CD4-positive, alpha-beta T cell treated with Interleukin-6 at 100 ng/mL for 8 hours (primary cell): ENCODE measurements at regions not wholly inside any gene's neighbourhood (a gene's known extent, or its start where the extent isn't known, plus 50 kb on each side); places are given as distances from the start of the nearest gene placed in this dataset.

Experiments used
- DNase-seq: peaks from one replicate; pipeline ENCODE4 v3.0.0-alpha.2; 2020; ENCODE audit warnings: mixed read lengths, low spot score

- DNase-seq = no peak
Measured at GRCh38 chr18:44503854-44504253, 176.8 kb upstream of the SETBP1 start.

DNA sequence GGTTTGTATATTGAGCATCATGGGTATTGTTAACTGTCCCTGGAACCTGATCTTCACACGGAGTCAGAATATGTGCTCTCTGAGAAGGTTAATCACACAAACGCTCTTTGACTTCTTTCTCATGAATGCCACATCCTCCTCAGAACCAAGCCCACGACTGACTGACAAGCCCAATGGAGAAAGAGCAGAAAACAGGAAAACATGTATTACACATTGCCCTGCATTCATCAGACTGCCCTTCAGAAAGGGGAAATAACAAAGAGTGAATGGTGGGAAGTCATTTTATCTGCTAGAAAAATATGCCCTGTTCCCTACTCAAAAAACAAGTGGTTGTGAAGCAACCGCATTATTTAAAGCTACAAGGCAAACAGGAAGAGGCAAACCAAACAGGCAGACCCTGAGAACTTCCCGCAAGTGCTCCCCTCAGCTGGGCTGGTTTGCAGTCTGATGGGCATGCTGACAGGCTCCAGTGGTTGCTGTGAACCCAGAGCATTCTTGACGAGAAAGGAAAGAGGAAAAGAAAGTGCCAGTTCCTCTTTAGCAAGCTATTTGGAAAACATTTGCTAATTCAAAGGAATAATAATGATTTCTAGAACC is 172.9 kb upstream of the SETBP1 start:
- DNase-seq = peak; percentile 3

DNA sequence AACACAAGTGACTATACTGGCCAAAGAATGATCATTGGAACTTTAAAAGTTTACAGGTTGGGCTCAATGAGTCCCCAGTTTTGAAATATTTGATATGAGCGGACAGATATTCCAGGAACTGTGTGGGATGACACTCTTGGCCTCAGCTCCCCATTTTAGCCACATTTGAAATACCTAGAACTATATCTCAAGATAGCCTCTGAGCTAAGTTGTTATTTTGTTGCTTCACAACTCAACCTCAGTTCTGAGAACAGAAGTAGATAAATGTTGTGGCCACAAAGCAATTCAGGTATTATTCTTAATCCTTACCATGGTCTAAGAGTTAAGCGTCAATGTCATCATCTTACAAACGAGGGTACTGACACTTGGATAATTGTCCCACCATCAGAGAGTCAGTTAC is 172.2 kb upstream of the SETBP1 start:
- DNase-seq = no peak

GRCh38 chr18:44509048-44509447 is 171.6 kb upstream of the SETBP1 start:
- no peak for DNase-seq

GRCh38 chr18:44510390-44510789 is 170.3 kb upstream of the SETBP1 start:
- DNase-seq = no peak

- no peak for DNase-seq
Measured at GRCh38 chr18:44513233-44513632, 167.5 kb upstream of the SETBP1 start.

- DNase-seq = no peak
Measured at GRCh38 chr18:44514106-44514505, 166.6 kb upstream of the SETBP1 start.

DNA sequence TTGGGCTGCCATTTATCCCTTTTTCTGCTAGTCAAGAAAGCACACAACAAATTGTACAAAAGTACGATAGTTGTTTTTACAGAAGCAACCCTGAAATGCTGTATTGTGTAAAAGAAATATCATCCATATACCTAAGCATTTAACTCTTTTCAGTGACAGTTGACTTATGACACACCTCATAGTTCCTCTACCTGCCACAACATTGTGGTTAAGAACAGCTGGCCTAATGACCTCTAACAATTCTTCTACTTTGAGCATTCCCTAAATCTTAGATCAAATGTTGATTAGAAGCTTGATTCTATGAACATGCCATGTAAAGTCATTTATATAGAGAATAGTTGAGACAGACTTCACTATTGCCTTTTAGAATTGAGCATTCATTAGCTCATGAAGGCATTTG is 165.9 kb upstream of the SETBP1 start:
- no peak for DNase-seq

DNA sequence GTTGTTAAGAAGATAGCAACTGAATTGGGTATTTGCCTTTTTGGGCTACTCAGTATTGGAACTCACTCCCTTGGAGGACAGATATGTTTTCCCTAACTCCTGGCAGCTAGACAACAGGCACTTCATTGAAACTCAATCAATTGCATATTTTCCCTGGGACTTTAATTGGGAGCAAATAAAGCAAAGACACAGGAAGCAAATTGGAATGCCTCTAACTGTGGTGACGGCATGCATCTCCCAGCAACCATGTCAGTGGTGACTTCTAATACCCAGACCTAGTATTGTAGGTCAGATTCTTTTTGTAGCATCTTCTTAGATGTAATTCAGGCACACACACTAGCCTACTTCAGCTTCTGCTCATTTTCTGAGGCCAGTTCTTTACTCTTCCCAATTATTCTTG is 164.2 kb upstream of the SETBP1 start:
- no peak for DNase-seq

DNA sequence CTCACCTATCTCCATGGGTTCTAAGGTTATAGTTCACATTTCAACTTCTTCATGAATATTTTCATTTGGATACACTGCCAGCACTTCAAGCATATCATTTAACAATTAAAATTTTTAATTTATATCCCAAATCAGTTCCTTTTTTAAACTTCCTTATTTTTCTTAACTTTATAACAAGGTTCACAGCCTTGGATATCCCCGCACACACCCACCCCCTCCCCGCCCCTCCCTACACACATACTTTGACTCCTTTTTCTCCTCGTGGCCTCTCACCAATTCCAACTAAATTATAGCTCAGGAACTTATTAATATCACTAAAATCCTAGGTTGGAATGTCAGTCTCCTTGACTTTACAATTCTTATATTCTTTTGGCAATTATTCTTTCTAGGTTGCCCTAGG is 163.6 kb upstream of the SETBP1 start:
- no peak for DNase-seq

DNA sequence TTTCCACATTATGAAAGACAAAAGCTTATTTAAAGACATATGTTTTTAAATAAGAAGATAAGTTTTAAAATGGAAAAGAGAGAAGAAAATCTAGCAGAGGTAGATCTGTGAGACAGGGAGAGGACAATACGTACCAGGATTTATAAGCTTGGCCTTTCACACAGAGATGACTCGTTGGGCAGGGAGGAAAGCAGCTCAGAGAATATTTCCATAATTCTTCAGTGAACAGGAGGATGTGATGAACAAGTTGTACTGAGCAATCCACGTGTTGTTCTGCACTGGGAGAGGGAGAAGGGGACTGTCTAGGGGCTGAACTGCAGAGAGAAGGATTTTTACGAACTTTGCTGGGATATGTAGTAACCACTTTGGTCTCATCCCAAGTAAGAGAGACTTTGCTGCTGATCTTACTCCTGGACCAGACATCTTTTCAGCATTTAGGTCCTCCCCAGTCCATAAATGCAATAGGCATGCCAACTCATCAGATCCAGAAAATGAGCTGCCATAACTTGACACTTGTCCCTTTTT is 162.5 kb upstream of the SETBP1 start:
- no peak for DNase-seq

DNA sequence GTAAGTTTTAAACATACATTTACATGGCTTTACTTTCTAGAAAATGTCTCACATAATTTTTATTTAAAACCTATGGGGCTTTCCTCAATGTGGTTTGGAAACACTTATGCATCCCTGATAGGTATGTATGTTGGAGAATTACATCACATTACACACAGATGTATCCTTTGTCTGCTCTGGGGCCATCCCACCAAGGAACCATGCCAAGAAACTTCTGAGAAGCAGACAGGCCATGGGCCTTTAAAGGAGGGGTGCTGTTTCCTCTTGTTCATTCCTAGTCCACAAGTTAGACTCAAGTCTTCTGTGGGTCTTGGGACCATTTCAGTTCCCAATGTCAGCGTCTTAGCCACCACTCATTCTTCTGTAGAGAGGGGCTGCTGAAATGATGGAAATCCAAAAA is 162.0 kb upstream of the SETBP1 start:
- DNase-seq = no peak

DNA sequence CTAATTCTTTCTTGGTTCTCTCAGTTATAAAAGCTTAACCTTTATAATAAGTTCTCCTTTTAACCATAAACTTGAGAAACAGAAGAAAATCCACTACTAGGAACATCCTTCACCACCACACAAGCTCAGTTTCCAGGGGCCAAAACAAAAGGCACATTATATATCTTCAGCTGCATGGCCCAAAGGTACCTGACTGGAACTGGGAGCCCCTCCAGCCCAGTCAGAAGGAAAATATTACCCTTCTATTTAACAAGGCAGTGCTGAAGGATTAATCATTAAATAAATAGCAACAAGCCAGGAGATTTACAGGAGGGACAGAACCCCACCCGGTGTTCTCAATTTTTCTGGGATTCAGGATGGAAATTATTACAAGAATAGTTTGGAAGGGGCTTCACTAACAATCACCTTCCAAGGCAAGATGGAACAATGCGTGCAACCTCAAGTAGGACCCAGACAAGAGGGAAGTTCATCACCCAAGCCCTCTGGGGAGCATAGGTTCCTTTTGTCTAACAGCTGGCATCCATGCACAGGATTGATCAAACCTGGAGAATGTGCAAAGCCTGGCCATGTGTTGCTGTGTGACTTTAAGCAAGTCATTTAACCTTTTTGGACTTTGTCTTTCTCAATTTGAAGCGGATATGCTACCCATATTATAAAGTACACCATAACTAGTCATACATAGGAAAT is 159.6 kb upstream of the SETBP1 start:
- DNase-seq = no peak

DNA sequence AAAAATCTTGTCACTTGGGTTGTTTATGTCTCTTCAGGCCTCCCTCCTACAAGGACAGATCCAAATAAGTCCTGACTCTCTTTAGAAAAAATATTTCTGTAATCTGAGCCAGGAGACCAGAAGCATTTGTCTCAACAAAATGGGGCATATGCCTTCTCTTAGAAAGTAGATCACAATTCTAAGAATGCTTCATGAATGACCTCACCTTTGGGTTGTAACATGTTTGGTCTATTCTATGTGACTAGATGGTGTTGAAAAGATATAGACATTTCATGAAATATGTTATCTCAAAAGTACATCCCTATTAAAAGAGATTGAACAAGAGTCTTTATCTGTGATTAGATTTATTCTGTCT is 159.0 kb upstream of the SETBP1 start:
- no peak for DNase-seq

DNA sequence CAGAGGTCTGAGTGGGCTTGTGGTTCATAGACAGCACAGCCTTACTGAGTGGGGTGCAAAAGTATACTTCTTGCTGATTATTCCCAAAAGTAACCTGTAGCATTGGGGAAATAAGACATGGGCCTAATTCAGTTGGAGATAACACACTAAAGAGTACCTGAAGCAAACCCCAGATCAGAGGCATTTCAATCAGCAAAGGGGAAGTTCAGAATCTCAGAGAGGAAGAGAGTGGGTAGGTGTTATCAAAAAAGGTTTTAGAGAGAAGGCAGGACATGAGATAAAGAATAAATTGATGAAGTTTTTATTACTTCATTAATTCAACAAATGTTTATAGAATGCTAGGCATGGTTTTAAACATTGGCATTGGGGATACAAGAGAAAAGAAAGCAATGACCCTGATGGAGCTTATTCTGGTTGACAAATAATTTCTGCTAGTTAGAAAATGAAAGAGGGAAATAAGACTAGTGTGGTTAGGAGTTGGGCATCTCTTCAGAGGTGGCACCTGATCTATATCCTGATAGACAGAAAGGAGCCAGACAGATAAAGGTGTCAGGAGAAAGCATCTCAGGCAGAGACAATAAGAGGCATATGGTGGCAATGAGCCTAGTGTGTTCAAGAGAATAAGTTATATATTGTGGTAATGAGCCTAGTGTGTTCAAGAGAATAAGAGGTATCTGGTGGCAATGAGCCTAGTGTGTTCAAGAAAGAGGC is 153.8 kb upstream of the SETBP1 start:
- DNase-seq = no peak

- DNase-seq = no peak
Measured at GRCh38 chr18:44533071-44533470, 147.6 kb upstream of the SETBP1 start.

GRCh38 chr18:44536046-44536445 is 144.6 kb upstream of the SETBP1 start:
- no peak for DNase-seq

DNA sequence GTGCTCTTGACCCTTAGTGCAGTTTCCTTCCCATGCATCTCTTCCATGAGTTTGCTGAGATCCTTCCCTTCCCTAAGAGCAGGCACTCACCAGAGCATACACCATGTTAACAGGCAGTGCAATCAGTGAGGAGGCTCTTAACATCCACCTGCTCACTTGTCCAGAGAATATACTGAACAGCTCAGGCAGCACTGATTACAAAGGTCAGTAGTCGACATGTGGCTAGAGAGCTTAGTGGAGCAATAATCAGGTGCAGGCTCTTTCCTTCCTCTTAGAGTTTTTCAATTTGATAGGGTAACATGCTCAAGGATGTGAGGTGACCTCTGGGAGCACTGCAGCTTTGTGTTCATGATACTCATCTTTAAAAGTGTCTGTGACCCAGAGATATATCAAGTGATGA is 144.1 kb upstream of the SETBP1 start:
- DNase-seq = no peak

- no peak for DNase-seq
Measured at GRCh38 chr18:44537526-44537925, 143.2 kb upstream of the SETBP1 start.

- no peak for DNase-seq
Measured at GRCh38 chr18:44539926-44540325, 140.8 kb upstream of the SETBP1 start.

- no peak for DNase-seq
Measured at GRCh38 chr18:44541159-44541558, 139.5 kb upstream of the SETBP1 start.

DNA sequence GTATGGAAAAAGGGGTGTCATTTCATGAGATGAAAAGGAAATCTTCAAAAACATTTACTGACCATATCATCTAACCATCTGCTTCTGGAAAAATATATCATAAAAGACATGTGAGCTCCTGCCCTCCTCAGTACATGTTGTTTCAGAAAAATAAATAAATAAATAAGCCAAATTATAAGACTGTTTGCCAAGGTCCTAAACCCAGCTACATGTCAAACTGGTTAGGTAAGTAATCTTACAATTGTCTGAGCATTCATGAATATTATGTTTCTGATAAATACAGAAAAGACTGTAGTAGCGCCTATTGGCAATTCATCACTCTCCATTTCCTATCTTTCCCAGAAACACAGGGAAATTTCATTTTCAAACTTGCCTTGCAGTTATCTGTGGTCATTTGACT is 138.9 kb upstream of the SETBP1 start:
- no peak for DNase-seq

- no peak for DNase-seq
Measured at GRCh38 chr18:44543387-44543786, 137.3 kb upstream of the SETBP1 start.
